Uterus (tissue), 2 donors: ENCODE measurements at regions not wholly inside any gene's neighbourhood (a gene's known extent, or its start where the extent isn't known, plus 50 kb on each side); places are given as distances from the start of the nearest gene placed in this dataset.

Experiments
- CTCF ChIP-seq, 4 experiments: fragments of 200-600 bp in 2 of 4; fragments of 450-650 bp in 2 of 4; sonication (generic) in 2 of 4; IDR thresholded peaks; one replicate each; pipeline ENCODE4 v1.5.1; 2016 to 2019; ENCODE audit warnings: antibody characterized with exemption in 4 of 4, mild to moderate bottlenecking in 2 of 4, moderate library complexity in 1 of 4
- POLR2A ChIP-seq, 2 donors: fragments of 450-650 bp; IDR thresholded peaks; one replicate each; pipeline ENCODE4 v1.6.1; 2016; ENCODE audit warnings: antibody characterized with exemption in 2 of 2, mild to moderate bottlenecking in 1 of 2, moderate library complexity in 1 of 2

GRCh38 chr18:41756141-41756540 lies 198.9 kb upstream of the PIK3C3 start:
- TF ChIP-seq POLR2A (IDR thresholded peaks at IDR 0.05) (no peak), CTCF (IDR thresholded peaks at IDR 0.05) (no peak)
